ENCODE measurements at regions not wholly inside any gene's neighbourhood (a gene's known extent, or its start where the extent isn't known, plus 50 kb on each side); places are given as distances from the start of the nearest gene placed in this dataset.

GRCh38 chr2:16774091-16774490 is 108.5 kb upstream of the CYRIA start:
- DNase-seq (ENCODE audit: low spot score) = no peak
- no peak for TF ChIP-seq CTCF (IDR thresholded peaks at IDR 0.05; ENCODE audit: extremely low read depth, missing control alignments)

GRCh38 chr2:16773080-16773713 is 107.6 kb upstream of the CYRIA start:
- peak; percentile 54 for DNase-seq (ENCODE audit: low spot score)
- peak; percentile 44 for TF ChIP-seq CTCF (IDR thresholded peaks at IDR 0.05; ENCODE audit: extremely low read depth, missing control alignments)

GRCh38 chr2:16767789-16768476 is 102.3 kb upstream of the CYRIA start:
- no peak for DNase-seq (ENCODE audit: low spot score)
- no peak for TF ChIP-seq CTCF (IDR thresholded peaks at IDR 0.05; ENCODE audit: extremely low read depth, missing control alignments)

- TF ChIP-seq CTCF (IDR thresholded peaks at IDR 0.05; ENCODE audit: extremely low read depth, missing control alignments) = no peak
- DNase-seq (ENCODE audit: low spot score) = no peak
These were observed 99.7 kb upstream of the CYRIA start for GRCh38 chr2:16765356-16765755.

GRCh38 chr2:16764487-16764886 is 98.9 kb upstream of the CYRIA start:
- no peak for DNase-seq (ENCODE audit: low spot score)
- TF ChIP-seq CTCF (IDR thresholded peaks at IDR 0.05; ENCODE audit: extremely low read depth, missing control alignments) = no peak

GRCh38 chr2:16763493-16763899 is 97.9 kb upstream of the CYRIA start:
- DNase-seq (ENCODE audit: low spot score) = no peak
- no peak for TF ChIP-seq CTCF (IDR thresholded peaks at IDR 0.05; ENCODE audit: extremely low read depth, missing control alignments)

GRCh38 chr2:16763056-16763455 is 97.4 kb upstream of the CYRIA start:
- TF ChIP-seq CTCF (IDR thresholded peaks at IDR 0.05; ENCODE audit: extremely low read depth, missing control alignments) = no peak
- DNase-seq (ENCODE audit: low spot score) = no peak

All from GM20000 (cell line).